ENCODE measurements at regions not wholly inside any gene's neighbourhood (a gene's known extent, or its start where the extent isn't known, plus 50 kb on each side); places are given as distances from the start of the nearest gene placed in this dataset.
"Not testable (repeated sequence)": the region's sequence is repeated elsewhere in the genome, so short reads cannot be mapped to it uniquely, and the experiment has no call there.

DNA sequence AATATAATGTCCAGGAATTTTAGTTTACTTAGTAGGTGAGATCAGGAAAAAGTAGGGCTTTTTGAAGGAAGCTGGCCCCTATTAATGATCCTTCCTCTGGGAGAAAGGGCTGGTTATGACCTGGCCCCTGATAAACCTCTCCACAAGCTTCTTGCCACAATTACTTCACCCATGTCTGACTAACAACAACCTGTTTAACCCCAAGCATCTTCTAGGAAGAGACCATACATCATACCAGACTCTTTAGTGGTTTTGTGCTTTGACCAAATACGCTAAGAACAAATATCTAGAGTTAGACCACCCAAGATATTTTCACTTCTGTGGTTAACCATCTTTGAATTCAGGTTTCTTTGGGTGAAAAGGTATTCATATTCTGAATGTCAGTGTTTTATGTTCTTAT lies 174.0 kb upstream of the SLC27A6 start:
- DNase-seq = no peak

DNA sequence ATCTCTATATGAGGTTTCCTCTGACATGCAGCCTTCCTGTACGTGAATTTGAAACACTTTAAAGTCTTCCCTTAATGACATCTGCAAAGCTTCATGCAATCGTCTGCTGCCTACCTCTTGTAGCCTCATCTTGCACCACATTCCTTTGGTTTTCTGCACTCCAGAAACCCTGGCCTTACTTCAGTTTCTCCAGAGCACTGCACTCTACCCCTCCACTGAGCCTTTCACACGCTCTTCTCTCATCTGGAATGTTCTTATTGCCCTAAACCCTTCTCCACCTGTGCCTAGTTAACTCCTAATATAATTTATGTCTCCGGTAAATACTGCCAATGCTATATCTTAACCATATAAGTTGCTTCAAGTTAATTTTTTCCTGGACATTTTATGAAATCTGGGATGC lies 168.8 kb upstream of the SLC27A6 start:
- no peak for DNase-seq

DNA sequence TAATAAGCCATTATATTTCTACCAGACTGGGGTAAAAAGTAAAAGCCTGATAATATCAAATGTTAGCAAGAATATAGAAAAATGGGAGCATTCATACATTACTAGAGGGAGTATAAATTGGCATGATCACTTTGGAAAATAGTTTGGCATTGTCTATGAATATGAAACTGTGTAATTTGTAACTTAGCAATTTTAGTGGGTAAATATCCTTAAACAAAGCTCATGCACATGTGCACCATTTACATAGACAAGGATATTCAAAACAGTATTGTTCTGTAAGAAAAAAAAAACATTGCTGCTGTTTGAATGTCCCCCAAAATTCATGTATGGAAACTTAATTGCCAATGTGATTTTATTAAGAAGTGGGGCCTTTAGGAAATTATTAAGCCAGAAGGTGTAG lies 166.4 kb upstream of the SLC27A6 start:
- no peak for DNase-seq

DNA sequence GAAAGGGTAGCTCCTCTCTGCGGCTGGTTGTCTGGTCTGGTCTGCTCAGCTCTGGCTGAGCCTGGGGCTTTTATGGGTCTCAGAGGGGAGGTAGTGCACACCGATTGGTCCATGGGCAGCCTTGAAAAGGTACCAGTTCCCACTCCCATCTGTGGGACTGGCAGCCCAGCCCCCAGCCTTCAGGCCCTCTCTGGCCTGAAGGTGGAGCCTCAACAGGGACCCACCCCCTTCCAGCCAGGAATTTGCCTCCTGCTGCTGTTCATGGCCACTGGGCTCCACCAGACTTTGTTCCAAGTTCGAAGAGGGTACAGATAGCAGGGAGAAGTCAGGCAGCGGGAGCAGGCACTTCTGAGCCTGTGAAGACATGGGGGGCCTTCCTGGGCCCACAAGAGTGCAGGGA lies 165.3 kb upstream of the SLC27A6 start:
- DNase-seq = no peak

DNA sequence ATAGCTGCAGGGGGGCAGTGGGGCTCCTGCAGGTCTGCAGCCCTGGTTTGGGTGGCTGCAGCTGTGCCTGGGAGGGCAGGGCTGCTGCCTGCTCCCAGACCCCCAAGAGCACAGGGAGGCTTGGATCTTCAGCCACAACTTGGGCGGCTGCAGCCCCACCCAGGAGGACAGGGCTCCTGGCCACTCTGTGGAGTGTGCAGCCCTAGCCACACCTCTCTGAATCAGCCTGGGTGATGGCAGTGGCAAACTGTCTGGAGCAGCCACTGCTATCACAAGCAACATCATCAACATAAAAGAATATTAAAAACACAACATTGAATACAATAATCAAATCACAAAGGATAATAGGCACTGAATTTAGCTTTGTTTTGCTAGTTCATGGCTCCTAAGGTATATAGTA lies 164.9 kb upstream of the SLC27A6 start:
- no peak for DNase-seq

DNA sequence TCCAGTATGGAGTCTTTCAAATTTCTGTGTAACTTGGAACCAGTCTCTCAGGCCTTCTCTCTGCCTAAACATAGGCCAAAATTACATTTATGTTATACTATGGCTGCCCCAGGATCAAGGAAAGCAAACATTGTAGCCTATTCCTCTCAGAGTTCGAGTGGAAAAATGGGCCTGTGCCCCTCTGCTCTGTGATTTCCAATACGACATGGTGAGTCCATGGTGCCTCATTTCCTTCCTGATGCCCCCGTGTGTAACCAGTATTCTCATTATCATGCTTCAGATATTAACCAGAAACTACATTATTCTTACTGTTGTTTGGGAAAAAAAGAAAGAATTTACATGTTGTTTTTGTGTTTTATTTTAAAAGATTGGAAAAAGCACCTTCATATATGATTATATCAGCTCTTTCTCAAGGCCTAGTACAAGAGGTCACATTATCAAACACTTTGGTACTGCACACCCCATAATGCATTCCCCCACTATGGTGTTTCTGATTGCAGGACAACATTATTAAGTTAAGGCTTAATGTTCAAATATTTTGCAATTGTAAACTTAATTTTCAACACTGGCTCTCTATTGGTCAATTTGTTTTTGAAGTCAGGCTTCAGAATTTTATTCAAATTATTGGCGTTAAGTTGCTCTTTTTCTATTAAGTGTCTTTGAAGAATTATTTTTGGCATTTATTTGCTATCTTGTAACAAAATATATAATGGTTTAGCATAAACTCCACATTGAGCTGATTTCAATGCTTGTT lies 151.8 kb upstream of the SLC27A6 start:
- DNase-seq = no peak

DNA sequence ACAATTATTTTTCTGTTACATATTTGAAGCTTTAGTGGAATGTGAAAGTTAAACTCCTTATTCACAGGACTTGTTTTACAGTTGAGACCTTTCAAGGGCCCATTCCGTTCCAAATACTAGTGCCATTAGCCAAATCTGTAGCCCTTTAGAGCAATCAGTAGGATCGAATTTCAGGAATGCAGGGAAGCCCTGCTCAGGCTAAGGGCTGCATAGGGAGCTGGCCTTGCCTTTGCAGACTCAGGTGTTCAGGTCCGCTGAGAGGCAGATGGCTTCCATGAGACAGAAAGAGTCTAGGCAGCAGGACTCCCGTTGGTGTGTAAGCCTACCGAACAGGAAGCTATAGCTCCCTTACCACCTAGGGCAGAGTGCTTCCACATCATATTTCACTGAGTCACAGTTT lies 150.1 kb upstream of the SLC27A6 start:
- DNase-seq = no peak

DNA sequence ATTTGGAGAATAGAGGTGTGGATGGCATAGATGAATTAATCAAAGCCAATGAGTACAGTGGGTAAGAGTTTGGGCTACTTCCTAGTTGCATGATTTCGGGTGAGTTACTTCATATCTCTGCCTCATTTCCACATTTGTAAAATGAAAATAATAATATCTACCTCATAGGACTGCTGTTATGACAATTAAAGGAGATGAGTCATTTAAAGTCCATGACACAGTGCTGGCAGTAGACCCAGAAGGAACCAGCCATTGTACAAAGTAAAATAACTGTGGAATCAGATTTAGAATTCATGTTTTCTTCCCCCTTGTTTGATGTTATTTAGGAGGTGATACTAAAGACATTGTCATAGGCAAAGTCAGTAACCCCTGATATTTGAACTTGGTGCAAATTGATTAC lies 139.5 kb upstream of the SLC27A6 start:
- DNase-seq = no peak

DNA sequence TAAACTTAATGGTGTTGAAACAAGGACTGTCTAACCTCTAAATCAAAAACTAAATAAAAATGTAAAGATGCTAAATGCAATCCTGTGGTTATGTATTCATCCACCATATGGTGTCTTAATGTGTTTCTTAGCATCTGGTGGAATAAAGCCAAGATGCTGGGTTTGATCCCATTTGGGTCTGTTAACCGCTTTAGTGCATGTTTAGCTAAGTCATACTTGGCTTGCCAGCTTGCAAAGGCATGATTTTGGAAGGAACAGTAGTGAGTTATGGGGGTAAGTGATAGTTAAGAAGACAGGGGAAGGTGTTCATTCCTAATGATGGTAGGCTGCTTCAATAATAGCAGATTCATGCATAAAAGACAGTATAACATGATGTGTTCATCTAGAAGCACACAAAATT lies 139.0 kb upstream of the SLC27A6 start:
- no peak for DNase-seq

DNA sequence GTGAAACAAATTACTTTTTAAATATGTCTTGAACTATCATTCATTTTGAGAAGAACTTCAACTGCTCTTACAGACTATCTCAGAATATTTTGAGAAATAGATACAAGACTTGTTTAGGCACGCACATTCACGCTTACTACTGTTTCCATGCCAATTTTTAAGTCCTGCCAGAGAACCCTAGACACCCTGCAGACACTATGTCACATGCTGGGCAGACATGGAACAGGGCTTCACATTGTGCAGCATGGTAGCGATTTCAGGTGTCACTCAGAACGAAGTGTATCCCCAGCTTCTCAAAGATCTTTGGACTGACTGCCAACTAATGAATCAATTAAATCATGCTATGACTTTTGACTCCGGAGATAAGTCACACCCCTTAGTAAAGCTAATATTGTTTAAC lies 128.7 kb upstream of the SLC27A6 start:
- DNase-seq = no peak

DNA sequence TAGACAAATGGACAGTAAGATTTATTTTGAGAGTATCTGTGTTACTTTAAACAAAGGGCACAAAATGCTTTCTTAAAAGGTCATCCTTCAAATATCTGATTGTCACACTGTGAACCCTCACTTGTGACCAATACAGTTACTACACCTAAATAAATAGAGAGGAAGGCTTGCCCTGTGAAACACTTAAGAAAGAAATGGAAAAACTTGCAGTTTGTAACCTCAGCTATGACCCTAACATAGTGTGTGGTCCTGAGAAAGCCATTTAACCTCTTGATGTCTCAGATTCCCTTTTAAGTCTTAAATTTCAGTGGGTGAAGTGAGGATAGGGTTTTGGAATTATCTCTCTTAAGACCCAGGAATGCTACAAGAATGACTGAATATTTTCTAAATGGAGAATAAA lies 126.7 kb upstream of the SLC27A6 start:
- DNase-seq = no peak

DNA sequence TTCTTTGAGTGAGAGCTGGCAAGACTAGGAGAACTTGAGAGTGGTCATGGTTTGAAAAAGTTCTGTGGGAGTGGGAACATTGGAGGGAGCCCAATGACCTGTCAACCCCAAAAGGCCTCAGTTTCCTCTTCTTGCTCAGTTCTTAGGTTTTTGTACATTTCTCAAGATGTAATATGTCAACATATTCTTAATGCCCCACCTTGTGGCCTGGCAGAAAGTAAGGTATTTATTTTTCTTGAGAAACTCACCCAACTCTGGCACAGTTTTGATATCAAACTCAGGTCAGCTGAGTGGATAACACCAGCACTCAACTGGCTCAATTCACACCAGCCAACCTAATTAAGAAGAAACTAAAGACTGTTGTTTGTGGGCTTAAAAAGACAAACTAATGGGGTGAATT lies 123.0 kb upstream of the SLC27A6 start:
- no peak for DNase-seq

DNA sequence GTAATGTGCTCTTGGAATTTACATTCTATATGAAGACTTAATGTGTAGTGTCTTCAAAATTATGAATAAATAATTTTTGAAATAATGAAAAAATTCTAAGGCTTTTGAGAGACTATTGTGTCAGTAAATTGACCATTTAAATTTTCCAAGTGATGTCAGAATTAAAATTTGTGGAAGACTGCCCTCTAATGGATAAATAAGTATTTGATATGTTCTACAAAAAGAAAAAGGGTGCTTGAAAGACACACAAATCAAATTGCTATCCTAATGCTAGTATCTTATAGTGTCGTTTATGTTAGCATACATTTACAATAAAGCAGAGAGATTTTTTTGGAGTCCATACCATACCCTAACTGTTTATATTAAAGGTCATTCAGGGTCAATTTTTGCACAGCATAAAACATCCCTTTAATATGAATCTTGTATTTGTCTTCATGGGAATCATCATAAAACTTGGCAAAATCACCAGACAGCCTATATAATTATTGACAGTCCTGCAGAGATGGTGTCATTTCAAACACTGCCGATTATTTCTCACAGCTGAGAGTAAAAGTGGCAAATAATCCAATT lies 120.8 kb upstream of the SLC27A6 start:
- no peak for DNase-seq

DNA sequence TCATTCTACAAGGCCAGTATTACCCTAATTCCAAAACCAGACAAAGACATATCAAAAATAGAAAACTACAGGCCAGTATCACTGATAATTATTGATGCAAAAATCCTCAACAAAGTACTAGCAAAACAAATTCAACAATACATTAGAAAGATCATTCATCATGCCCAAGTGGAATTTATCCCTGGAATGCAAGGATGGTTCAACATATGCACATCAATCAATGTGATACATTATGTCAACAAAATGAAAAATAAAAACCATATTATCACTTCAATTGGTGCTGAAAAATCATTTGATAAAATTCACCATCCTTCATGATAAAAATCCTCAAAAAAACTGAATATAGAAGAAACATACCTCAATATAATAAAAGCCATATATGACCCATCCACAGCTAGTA lies 115.2 kb upstream of the SLC27A6 start:
- DNase-seq = no peak

DNA sequence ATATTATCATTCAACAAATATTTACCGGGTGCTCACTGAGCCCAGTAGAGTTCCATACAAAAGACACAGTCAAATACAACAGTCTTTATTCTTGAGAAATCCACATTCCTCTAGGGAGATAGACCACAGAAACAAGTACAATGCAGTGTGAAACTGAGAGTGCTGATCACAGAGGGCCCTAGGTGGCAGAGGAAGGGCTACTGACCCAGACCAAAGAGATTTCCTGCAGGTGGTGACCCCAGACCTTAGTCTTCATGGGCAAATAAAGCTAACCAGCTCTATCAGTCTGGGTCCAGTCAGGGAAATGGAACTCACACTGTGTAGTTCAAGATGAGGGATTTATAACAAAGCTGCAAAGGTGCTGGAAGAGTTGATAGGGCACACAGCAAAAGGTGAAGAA lies 110.4 kb upstream of the SLC27A6 start:
- no peak for DNase-seq

DNA sequence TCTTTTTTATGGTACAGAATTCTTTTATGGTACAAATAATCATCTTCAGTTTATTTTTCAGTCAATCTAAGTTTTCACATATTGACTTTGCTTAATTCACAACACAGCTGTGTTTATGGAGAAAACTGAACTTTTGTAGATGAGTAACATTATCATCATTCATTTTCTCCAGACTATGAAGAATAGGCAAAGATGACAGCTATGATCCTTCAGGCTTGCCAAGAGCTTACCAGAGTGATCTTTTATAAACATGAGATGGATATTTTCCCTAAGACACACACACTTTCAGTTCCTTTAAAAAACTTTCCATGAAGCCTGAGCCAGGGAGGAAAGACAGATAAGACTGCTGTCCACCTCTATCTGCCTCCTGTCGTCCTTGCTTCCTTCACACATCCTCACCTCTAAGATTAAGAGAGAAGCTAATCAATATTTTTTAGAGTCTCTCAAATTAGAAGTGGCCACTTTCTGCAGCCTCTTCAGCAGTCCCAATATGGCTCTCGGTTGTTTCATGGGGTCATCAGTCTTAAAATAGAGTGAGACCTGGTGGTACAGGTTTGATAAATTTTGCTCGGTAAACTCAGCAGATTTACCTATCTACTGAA lies 108.1 kb upstream of the SLC27A6 start:
- no peak for DNase-seq

DNA sequence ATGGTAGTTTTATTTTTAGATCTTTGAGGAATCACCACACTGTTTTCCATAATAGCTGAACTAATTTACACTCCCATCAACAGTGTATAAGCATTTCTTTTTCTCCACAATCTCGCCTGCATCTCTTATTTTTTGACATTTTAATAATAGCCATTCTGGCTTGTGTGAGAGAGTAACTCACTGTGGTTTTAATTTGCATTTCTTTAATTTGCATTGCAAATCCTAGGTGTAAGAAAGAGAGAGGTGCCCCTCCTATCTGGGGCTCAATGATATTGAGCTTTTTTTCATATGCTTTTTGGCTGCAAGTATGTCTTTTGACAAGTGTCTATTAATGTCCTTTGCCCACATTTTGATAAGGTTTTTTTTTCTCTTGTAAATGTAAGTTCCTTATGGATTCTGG lies 106.3 kb upstream of the SLC27A6 start:
- DNase-seq = no peak

DNA sequence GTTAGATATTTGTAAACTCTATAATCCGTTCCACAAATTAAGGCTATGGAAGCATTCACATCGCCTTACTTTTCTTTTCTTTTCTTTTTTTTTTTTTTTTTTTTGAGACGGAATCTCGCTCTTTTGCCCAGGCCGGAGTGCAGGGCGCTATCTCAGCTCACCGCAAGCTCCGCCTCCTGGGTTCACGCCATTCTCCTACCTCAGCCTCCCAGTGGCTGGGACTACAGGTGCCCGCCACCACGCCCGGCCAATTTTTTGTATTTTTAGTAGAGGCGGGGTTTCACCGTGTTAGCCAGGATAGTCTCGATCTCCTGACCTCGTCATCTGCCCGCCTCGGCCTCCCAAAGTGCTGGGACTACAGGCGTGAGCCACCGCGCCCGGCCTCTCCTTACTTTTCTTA lies 104.1 kb upstream of the SLC27A6 start:
- DNase-seq = not testable (repeated sequence)

DNA sequence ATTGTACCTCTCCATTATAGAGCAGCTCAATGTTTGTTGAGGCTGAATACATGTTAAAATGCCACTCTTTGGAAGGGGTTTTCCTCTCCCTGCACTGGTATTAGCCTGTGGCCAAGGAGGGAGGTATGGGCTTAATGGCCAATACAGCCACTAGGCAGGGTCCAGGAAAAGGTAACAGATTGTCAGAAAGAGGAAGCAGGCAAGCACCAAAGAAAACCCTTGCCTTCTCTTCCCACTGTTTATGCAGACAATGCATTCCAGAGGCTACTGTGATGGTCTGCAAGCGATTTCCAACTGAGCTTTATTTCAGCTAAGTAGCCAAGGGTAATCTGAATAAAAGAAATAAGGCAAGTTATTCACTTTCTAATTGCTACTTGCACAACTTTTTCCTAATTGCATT lies 95.3 kb upstream of the SLC27A6 start:
- no peak for DNase-seq

DNA sequence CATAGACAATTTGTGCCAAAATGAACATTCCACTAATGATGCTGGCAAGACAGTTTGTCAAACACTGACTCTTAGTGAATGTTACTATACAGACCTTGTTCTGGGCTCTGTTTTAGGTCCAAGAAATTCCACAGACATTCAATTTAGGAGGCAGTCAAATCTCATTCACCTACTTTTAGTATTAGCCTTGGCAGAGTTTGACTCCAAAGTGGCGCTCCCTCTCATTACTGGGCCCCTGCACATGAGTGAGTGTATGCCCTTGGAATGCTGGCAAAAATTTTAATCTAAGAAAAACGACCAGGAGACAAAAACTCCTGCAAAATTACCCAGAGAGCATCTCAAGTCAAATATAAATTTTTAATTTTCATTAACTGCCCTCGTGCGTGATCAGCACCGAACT lies 94.9 kb upstream of the SLC27A6 start:
- DNase-seq = no peak

DNA sequence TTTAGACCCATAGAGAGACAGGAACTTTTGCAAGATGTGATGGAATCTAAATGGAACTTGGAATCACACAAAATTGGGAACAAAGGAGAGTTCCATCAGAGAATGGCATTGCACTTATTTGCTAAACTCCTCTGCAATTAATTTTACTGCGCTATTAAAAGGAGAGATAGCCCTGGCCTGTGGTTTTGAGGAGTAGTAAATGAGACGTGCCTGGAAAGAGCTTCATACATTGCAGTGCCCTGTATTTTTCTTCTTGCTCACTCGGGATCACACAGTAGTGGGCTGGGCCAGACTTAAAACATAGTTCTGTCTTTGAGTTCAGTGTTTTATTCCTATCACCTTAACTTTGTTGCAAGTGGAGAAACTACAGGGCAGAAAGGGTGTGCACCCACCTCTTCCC lies 94.4 kb upstream of the SLC27A6 start:
- DNase-seq = no peak

DNA sequence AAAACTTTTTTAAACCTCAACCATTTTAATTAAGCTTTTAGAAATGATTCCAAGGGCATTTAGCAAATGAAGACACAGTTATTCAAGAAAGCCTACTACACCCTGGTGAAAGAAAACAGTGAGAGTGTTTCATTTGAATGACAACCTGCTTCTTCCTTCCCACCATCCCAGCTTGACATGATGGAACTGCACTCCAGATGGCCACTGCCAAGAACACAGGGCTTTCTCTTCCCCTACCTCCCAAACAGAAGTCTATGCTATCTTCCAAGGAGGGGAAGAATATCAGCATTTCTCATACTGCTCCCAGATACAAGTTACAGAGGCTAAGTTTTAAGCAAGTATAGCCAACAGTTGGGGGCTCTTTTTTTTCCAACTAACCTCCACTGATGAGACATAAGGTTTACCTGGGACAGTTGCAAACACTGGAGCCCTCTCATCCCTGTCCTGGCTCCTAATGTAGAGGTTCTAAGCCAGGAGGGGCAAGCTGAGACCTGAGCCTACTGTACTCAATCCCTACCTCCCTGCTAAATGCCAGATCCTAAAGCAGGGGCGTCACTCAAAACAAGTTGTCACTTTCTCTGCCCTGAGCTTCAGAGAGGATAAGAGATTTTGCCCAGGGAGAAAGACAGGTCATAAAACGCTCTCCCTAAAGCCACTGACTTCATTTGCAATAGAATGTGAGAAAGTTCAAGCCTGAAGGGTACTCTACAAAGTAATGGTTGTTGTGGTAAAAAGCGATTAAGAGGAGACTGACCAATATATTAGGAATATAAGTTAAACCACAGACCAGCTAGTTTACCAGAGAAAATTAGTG lies 88.5 kb upstream of the SLC27A6 start:
- DNase-seq = no peak

DNA sequence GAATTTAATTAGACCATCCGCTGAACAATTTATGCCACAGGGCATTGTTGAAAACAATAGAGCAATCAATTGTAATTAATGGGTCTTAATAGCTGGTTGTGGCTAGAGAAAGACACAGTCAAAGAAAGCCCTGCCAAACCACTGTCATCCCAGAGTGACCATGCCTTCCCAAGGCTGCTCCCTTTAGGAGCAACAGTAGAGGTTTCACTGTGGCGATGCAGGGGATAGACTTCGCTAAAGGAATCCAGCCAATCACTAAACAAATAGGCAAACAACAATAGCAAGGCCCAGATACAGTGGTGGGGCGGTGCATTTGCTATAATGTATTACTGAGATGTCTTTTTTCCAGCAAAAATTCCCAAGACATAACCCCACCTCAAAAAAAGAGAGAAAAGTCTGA lies 87.8 kb upstream of the SLC27A6 start:
- no peak for DNase-seq
